ENCODE measurements at regions not wholly inside any gene's neighbourhood (a gene's known extent, or its start where the extent isn't known, plus 50 kb on each side); places are given as distances from the start of the nearest gene placed in this dataset.

GRCh38 chr10:3852147-3852904 lies 67.3 kb upstream of the KLF6 start:
- DNase-seq (ENCODE audit: low read depth, low spot score) = peak; percentile 97
- POLR2A ChIA-PET = interaction anchor here (0.6 to 2.4 kb wide), 8 partner anchors 24 to 671 kb away, joined by 3 to 35 read pairs (median 4); partner anchors contain the start of gene KLF6
- no peak overlapping the region for H3K4me3 ChIP-seq (ENCODE audit: low read depth, low read length)
- no peak for TF ChIP-seq CTCF (IDR thresholded peaks at IDR 0.05; ENCODE audit: insufficient read depth, low read length, missing control alignments)
- CTCF ChIA-PET = interaction anchor here (0.7 to 1.5 kb wide), 3 partner anchors 11 to 393 kb away, joined by 3 to 5 read pairs (median 3); no protein-coding TSS in a partner anchor

- DNase-seq (ENCODE audit: low read depth, low spot score) = peak; percentile 59
- ChIA-PET POLR2A (interaction anchor here (0.6 to 2.4 kb wide), 6 partner anchors 36 to 669 kb away, joined by 3 to 35 read pairs (median 5); partner anchors contain the start of gene KLF6), CTCF (interaction anchor here (0.8 to 1.5 kb wide), 5 partner anchors 10 to 46 kb away, joined by 3 to 5 read pairs (median 3); no protein-coding TSS in a partner anchor)
- H3K4me3 ChIP-seq (ENCODE audit: low read depth, low read length) = no peak overlapping the region
- TF ChIP-seq CTCF (IDR thresholded peaks at IDR 0.05; ENCODE audit: insufficient read depth, low read length, missing control alignments) = no peak
Observed at GRCh38 chr10:3850999-3851937, 66.3 kb upstream of the KLF6 start.

- CTCF ChIA-PET = interaction anchor here (0.7 kb wide), 1 partner anchor 771 kb away, joined by 3 read pairs; no protein-coding TSS in a partner anchor
- no peak overlapping the region for H3K4me3 ChIP-seq (ENCODE audit: low read depth, low read length)
- no peak for TF ChIP-seq CTCF (IDR thresholded peaks at IDR 0.05; ENCODE audit: insufficient read depth, low read length, missing control alignments)
- no peak for DNase-seq (ENCODE audit: low read depth, low spot score)
- POLR2A ChIA-PET = interaction anchor here (1.0 to 2.1 kb wide), 3 partner anchors 38 to 66 kb away, joined by 3 to 14 read pairs (median 3); partner anchors contain the start of gene KLF6
Observed at GRCh38 chr10:3848775-3849635, 64.0 kb upstream of the KLF6 start.

GRCh38 chr10:3848005-3848774 lies 63.2 kb upstream of the KLF6 start:
- ChIA-PET CTCF (no interaction called here), POLR2A (interaction anchor here (1.0 to 2.1 kb wide), 3 partner anchors 37 to 65 kb away, joined by 3 to 14 read pairs (median 3); partner anchors contain the start of gene KLF6)
- DNase-seq (ENCODE audit: low read depth, low spot score) = no peak
- no peak for TF ChIP-seq CTCF (IDR thresholded peaks at IDR 0.05; ENCODE audit: insufficient read depth, low read length, missing control alignments)
- H3K4me3 ChIP-seq (ENCODE audit: low read depth, low read length) = no peak overlapping the region

GRCh38 chr10:3846736-3847135 lies 61.7 kb upstream of the KLF6 start:
- DNase-seq (ENCODE audit: low read depth, low spot score) = no peak
- CTCF ChIA-PET = no interaction called here
- POLR2A ChIA-PET = no interaction called here
- TF ChIP-seq CTCF (IDR thresholded peaks at IDR 0.05; ENCODE audit: insufficient read depth, low read length, missing control alignments) = no peak
- H3K4me3 ChIP-seq (ENCODE audit: low read depth, low read length) = no peak overlapping the region

All from AG04449 (cell line).